Stimulated activated CD4-positive, alpha-beta T cell treated with anti-CD3 and anti-CD28 coated beads, Interleukin-1b, Interleukin-23, amount 100 ng/mL, for 1 hour (primary cell): ENCODE measurements at regions not wholly inside any gene's neighbourhood (a gene's known extent, or its start where the extent isn't known, plus 50 kb on each side); places are given as distances from the start of the nearest gene placed in this dataset.
"Not testable (repeated sequence)": the region's sequence is repeated elsewhere in the genome, so short reads cannot be mapped to it uniquely, and the experiment has no call there.

Source experiments
- DNase-seq, 2 donors: peaks; one replicate each; pipeline ENCODE4 v3.0.0-alpha.2; 2020; ENCODE audit warnings: low read depth in 2 of 2

DNA sequence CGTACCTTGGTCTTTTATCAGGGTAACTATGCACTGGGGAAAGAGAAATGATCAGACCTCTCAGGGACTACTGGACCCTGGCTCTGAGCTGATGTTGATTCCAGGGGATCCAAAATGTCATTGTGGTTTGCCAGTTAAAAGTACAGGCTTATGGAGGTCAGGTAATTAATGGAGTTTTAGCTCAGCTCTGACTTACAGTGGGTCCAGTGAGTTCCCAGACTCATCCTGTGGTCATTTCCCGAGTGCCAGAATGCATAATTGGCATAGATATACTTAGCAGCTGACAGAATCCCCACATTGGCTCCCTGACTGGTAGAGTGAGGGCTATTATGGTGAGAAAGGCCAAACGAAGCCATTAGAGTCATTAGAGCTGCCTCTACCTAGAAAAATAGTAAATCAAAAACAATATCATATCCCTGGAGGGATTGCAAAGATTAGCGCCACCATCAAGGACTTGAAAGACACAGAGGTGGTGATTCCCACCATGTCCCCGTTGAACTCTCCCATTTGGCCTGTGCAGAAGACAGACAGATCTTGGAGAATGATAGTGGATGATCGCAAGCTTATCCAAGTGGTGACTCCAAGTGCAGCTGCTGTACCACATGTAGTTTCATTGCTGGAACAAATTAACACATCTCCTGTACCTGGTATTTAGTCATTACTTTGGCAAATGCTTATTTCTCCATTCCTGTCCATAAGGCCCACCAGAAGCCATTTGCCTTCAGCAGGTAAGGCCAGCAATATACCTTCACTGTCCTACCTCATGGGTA, 152.4 kb downstream of the THBS2 start:
- no peak for DNase-seq

DNA sequence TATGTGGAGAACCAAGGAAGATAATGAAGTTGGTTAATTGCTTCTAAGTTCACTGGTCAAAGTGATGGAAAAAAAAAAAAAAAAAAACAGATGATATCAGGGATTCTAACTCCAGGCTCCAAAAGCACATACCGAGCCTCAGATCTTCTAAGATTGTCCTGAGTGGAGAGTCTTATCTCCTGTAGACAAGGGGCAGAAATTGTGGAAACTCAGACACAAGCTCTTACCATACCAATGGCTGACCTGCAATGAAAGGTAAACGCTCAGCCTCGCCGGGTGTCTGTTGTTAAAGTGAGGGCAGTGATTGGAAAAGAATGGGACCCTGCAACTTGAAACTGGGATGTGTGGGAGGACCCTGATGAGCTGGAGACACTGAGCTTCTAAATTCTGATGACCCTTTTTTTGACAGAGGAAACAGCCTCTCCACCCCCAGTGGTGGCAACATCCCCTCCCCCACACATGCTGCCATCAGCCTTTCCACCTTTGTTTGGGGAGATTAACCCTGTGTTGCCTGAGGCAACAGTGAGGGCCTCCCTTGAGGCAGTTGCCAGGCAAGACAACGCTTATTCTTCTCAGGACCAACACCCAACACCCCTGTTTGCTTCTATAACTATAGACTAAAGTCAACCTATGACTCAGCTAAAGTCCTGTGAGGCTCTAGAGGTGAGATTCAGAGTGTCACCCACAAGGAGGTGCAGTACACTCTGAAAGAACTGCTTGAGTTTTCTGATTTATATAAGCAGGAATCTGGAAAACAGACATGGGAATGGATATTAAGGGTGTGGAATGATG, 154.0 kb downstream of the THBS2 start:
- no peak for DNase-seq

DNA sequence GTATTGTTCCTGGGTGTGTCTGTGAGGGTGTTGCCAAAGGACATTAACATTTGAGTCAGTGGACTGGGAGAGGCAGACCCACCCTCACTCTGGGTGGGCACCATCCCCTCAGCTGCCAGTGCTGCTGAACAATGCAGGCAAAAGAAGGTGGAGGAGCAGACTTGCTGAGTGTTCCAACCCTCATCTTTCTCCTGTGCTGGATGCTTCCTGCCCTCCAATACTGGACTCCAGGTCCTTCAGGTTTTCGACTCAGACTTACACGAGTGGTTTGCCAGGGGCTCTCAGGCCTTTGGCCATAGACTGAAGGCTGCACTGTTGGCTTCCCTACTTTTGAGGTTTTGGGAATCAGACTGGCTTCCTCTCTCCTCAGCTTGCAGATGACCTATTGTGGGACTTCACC, 155.0 kb downstream of the THBS2 start:
- DNase-seq, result not testable (repeated sequence)

DNA sequence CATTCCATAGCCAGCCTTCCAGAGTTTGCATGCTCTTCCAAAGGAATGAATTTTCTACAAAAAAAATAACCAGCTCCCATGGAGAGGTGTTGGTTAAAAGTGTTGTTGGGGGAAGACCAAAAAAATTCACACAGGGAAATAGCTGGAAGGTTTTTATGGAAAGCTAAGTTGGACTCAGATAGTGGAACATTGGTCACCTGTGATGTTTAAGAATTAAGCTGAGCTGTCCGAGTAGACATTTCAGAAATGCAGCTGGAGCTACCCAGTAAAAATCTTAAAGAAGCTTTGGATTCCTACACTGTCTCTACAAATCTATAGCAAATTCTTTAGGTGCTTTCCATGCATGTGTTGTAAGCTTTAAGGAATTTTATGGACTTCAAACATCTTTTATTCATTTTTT, 155.5 kb downstream of the THBS2 start:
- no peak for DNase-seq

DNA sequence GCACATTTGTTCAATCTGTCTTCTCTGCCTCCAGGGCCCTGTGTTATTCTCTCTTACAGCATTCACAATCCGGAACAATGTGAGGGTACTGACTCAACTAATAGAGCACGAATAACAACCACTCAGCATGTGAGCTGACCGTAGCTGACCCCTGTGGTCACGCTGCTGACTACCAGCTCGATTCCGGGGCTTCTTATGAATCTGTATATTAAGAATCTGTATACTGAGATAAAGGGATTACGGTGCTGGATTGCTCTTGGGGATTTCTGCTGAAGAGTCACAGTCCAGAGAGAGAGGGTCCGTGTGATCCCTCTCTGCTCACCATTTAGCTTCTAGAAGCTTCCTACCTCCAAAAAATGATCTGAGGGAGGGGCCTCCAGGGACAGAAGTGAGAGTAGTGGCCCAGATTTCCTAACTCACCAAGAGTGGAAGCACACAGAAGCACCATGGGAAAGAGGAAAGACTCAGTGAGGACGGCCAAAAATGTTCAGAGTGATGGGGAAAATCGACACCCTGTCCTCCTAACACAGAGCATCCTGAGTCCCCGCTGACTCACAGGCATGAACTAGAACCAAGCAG, 156.2 kb downstream of the THBS2 start:
- no peak for DNase-seq

DNA sequence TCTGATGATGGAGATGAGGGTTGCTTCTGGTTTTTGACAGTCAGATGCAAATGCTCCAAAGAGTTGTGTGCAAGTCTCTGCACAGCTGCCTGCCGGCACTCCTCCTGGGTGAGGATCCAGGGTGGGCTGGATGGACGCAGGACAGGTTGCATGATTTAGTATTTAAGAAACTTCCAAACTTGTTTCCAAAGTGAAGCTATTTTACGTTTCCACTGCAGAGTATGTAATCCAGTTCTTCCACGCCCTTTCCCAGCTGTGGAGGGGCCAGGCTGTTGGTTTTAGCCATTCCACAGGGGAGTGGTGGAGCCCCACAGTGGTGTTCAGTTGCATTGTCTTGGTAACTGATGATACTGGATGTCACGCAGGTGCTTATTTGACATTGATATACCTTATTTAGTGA, 157.3 kb downstream of the THBS2 start:
- DNase-seq, result no peak

DNA sequence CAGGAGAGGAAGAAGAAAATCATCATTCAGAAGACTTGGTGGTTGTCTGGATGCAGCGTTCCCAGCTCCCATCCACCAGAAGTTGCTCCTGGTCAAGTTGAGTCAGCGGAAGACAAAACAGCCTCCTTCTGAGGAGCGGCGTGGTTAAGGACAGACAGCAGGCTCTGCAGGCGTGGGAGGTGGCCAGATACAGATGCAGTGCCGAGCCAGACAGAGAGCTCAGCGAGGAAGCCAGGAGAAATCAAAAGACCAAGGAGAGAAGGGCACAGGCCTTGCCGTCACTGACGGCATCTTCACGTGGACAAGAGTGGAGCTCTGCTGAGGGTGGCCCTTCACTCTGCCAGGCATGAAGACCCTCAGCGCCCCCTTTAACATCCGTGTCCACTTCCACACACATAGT, 158.5 kb downstream of the THBS2 start:
- DNase-seq, result no peak

DNA sequence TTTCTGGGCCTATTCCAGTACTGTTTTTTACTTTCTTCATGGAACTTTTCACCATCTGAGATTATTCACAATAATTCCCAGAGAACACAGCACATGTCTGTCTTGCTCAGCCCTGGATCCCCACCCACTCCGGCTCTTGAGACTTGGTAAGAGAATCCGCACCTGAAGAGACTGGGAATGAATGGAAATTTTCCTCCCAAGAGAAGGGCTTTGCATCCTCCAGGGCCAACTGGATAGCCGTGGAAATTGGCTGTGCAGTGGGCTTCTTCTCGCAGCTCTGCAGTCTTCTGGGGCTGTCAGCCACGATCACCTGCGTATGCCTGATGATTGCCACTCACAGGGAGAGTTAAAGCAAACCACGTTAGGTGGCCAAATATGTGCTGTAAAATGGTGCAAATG, 159.1 kb downstream of the THBS2 start:
- no peak for DNase-seq

DNA sequence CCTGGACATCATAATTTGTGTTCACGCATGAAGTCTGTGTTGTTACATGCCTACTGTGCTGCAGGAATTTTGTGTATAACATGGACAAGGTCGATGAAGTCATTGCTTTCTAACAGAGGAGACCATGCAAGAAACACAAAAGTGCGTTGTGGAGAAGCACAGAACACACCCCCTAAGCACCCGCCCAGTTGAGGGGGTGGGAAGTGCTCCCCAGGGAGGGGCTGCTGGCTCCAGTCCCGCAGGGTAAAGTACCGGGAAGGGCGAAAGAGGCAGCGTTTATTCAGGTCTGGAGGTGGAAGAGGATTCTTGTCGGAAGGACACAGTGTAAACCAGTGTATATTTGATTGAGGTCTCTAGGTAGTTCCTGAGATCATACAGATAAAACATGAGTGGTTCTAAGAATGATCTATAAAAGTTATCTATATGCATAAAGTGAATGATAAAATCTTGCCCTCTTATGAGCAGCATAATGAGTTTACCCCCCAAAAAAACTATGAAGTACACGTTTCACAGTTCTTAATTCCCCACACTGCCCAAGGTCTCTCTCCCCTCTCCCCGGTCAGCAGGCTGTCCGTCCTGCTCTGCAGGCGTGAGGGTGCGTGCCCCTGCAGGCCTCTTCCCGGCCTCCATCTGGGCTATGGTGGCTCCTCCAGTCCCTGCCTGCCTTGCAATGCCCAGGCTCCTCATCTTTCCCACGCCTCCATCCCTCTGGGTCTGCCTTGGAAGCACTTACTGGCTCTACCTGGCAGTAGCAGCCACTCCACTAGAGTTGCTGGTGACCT, 159.7 kb downstream of the THBS2 start:
- DNase-seq, result no peak

DNA sequence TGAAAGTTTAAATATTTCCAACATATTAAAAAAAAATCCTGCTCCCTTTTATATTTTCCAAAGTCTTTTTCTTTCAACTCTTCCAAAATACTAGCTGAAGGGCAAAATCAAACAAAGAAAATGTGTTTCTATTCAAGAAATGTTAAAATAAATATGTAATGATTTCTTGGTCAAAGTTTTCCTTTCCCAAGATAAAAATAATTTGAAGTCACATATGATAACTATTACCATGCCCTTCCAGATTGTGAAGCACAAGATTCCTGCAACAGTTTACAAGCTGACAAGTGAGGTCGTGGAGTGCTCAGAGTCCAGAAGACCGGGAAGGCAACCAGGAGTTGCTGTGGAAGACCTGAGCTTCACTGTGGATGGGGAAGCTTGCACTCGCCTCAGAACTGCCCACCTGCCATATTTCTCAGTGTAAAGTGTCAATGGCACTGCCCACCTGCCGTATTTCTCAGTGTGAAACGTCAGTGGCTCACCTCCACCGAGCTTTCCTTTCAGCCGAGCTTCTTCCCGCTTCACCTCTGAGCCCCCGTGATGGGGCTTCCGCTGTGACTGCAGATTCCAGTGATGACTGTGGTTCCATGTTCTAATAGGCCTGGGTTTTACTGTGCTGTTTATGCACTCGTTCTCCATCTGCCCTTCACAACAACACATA, 160.5 kb downstream of the THBS2 start:
- DNase-seq, result no peak

DNA sequence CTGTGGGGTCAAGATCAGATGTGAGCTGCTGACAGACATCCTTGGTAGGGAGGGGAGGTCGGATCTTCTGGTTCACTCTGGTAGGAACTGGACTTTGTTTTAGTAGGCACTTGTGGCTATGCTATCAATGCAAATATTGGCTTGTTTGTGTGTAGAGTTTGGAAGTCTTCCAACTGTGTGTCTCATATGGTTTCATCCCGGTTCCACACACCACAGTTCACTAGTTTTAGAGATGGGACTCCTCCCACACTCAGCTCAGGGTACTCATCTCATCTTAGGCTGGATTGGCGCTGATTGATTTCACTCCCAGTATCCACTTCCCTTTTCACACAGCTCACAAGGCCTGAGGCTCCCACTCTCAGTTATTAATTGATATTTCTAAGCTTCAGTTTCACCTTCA, 161.3 kb downstream of the THBS2 start:
- no peak for DNase-seq

DNA sequence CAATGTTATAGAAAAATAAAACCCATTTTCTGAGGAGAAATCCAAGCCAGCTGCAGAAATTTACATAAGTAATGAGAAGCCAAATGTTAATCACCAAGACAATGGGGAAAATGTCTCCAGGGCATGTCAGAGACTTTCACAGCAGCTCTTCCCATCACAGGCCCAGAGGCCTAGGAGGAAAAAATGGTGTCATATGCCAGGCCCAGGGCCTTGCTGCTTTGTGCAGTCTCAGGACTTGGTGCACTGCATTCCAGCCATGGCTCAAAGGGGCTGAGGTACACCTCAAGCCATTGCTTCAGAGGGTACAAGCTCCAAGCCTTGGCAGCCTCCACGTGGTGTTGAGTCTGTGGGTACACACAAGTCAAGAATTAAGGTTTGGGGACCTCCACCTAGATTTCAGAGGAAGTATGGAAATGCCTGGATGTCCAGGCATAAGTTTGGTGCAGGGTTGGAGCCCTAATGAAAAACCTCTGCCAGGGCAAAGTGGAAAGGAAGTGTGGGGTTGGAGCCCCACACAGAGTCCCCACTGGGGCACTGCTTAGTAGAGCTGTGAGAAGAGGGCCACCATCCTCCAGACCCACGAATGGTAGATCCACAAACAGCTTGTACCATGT, 163.0 kb downstream of the THBS2 start:
- DNase-seq, result not testable (repeated sequence)

DNA sequence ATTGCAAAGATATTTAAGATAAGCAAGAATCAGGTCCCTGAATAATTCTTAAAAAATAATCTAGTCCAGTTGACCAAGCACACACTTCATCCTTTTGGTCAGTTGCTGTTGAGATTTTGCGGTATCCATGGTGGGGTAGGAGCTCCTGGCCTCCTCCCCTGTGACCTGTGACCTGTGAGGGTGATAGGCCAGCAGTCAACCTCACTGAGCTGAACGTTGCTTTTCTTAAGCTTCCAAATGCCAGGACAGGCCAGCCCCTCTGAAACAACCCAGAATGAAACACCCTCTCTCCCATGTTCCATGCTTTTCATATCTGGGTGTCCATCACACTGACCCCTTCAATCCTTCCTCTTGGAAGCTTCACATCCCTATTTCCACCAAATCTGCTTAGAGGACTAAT, 164.9 kb downstream of the THBS2 start:
- DNase-seq, result no peak

DNA sequence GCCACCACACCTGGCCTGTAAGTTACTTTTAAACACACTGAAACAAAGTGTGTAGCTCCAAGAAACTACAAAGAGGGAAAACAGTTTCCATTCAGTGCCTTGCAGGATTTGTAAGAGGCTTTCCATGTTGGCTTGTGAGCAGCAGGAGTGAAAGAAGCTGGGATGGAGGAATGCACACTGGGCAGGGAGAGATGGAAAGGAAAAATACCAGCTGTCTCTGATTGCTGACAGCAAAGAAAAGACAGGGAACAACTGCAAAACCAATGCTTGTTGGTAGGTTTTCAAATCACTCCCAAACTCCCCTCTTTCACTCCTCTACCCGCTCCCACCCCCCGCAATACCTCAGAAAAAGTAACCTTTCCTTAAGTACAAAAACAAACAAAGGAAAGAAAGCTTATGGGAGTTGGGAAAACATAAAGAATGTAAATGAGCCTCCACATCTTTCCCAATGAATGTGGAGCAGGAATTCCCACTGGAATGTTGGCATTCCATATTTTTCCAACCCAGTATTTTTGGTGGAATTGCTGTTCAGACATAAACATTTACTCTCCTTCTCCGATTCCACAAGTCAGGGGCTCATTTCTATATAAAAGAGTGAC, 166.1 kb downstream of the THBS2 start:
- DNase-seq, result no peak

DNA sequence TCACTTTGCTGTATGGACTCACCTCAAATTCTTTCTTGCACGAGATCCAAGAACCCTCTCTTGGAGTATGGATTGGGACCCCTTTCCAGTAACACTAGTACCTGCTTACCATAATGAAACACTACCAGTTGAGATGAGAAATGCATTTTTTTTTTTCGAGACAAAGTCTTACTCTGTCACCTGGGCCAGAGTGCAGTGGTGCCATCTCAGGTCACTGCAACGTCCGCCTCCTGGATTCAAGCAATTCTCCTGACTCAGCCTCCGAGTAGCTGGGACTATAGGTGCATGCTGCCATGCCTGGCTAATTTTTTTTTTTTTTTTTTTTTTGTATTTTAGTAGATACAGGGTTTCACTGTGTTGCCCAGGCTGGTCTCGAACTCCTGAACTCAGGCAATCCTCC, 167.0 kb downstream of the THBS2 start:
- DNase-seq, result not testable (repeated sequence)

DNA sequence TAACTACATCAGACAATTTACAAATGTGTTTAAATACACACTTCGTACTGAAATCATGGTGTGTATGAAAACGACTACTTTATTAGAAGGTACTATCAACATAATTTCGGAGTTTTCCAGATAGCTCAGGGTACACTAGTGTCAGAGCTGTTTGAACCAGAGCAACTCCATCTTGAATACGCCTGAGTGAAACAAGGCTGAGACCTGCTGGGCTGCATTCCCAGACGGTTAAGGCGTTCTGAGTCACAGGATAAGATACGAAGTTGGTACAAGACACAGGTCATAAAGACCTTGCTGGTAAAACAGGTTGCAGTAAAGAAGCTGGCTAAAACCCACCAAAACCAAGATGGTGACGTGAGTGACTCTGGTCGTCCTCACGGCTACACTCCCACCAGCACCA, 167.6 kb downstream of the THBS2 start:
- no peak for DNase-seq

DNA sequence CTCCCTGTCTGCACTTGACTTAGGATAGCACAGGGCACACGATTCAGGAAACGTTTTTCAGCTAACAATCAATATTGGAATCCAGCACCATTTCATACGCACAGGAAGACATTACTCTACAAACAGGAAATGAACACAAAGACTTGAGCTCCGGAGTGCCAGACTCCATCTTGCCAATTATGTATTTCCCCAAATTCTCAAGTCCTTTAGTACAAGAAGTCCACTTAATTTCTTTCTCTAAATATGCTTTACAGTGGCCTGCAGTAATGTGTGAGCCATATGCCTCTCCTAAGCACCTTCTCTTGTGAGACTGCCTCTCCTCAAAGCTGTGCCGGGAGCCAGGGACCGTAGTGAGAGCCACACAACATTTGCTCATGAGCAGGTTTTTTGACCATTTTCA, 168.2 kb downstream of the THBS2 start:
- DNase-seq, result no peak

DNA sequence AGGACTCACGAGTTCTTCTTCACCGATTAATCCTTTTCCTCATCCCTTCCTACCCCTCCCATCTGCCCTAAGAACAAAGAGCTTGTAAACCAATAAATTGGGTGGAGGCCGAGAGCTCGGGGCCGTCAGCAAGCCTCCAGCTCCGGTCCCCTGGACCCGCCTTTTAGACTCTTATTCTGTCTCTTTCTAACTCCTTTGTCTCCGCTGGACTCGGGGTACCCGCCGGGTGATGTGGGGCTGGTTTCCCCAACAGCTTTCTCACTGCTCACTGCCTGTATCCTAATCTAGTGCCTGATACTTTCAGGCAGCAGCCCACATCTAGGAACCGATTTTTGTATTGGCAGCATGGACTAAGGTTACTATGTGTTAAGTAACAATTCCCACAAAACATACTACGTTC, 169.1 kb downstream of the THBS2 start:
- not testable (repeated sequence) for DNase-seq

DNA sequence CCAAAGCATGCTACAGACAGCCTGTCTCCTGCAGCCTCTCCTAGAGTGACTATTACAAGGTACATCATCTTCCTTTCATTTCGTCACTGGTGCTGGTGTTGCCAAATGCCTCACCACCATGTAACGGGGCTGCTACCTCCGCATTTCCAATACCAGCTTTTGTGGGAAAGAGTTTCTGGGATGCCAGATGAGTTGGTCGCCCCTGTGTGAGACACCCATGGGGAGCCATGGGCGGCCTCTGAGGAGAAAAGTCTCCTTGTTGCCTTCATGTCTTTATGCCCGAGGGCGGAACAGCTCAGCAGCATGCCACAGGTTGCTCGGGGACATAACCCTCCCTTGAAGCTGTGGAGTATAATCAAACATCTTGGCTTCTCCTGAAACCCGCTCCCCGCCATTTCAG, 169.6 kb downstream of the THBS2 start:
- no peak for DNase-seq

DNA sequence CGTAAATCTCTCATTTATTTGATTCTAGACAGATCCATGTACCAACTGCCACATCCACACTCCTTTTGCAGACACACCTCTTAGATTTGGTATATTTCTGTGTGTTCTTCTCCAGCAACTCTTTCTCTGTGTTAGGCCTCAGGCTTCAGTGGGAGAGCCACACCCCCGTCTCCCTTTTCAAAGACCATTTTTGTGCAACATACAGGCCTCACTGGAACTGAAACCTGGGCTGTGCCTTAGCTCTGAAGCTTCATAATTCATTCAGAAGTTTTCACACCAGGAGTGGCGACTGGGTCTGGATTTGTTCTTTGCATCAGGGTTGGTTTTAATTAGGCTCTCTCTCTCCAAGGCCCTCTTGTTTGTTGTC, 170.2 kb downstream of the THBS2 start:
- DNase-seq, result no peak
